ENCODE measurements at regions not wholly inside any gene's neighbourhood (a gene's known extent, or its start where the extent isn't known, plus 50 kb on each side); places are given as distances from the start of the nearest gene placed in this dataset.
"Not testable (repeated sequence)": the region's sequence is repeated elsewhere in the genome, so short reads cannot be mapped to it uniquely, and the experiment has no call there.

DNA sequence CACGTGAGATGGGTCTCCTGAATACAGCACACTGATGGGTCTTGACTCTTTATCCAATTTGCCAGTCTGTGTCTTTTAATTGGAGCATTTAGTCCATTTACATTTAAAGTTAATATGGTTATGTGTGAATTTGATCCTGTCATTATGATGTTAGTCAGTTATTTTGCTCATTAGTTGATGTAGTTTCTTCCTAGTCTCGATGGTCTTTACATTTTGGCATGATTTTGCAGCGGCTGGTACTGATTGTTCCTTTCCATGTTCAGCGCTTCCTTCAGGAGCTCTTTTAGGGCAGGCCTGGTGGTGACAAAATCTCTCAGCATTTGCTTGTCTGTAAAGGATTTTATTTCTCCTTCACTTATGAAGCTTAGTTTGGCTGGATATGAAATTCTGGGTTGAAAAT lies 68.0 kb upstream of the IZUMO1R start:
- TF ChIP-seq, protein P1, sequence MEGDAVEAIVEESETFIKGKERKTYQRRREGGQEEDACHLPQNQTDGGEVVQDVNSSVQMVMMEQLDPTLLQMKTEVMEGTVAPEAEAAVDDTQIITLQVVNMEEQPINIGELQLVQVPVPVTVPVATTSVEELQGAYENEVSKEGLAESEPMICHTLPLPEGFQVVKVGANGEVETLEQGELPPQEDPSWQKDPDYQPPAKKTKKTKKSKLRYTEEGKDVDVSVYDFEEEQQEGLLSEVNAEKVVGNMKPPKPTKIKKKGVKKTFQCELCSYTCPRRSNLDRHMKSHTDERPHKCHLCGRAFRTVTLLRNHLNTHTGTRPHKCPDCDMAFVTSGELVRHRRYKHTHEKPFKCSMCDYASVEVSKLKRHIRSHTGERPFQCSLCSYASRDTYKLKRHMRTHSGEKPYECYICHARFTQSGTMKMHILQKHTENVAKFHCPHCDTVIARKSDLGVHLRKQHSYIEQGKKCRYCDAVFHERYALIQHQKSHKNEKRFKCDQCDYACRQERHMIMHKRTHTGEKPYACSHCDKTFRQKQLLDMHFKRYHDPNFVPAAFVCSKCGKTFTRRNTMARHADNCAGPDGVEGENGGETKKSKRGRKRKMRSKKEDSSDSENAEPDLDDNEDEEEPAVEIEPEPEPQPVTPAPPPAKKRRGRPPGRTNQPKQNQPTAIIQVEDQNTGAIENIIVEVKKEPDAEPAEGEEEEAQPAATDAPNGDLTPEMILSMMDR (IDR thresholded peaks at IDR 0.05), result not testable (repeated sequence)
- not testable (repeated sequence) for TF ChIP-seq POLR2AphosphoS5, POLR2A (IDR thresholded peaks at IDR 0.05)

Measured in breast epithelium (tissue), 3 donors.